Stimulated activated CD4-positive, alpha-beta T cell treated with anti-CD3 and anti-CD28 coated beads, Interleukin-15, amount 100 ng/mL, for 1 hour (primary cell): ENCODE measurements at regions not wholly inside any gene's neighbourhood (a gene's known extent, or its start where the extent isn't known, plus 50 kb on each side); places are given as distances from the start of the nearest gene placed in this dataset.
A peak's percentile ranks its signal among the peaks of the same experiment; 100 is the strongest.
"Not testable (repeated sequence)": the region's sequence is repeated elsewhere in the genome, so short reads cannot be mapped to it uniquely, and the experiment has no call there.

ENCODE experiments used
- DNase-seq, 2 donors: peaks; one replicate each; pipeline ENCODE4 v3.0.0-alpha.2; 2020; ENCODE audit warnings: low read depth in 1 of 2, low spot score in 1 of 2

DNA sequence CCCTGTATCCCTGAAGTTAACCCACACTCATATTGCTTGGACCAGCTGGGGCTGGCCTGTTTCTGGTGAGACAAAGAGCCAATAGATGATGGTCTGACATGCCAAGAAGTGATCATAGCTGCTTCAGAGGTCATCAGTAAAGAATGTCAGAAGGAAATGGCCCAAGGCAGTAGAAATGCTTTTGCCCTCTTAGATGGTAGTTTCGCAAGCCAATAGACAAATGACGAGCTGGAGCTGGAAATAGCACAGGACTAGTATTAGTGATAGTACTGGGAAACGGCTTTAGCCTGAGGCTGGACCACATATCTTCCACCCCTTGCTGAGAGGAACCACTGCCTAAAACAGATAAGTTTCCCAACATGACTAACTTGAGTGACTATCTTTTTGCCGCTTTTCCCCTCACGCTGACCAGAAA lies 176.1 kb upstream of the THBS1 start:
- DNase-seq, result no peak

DNA sequence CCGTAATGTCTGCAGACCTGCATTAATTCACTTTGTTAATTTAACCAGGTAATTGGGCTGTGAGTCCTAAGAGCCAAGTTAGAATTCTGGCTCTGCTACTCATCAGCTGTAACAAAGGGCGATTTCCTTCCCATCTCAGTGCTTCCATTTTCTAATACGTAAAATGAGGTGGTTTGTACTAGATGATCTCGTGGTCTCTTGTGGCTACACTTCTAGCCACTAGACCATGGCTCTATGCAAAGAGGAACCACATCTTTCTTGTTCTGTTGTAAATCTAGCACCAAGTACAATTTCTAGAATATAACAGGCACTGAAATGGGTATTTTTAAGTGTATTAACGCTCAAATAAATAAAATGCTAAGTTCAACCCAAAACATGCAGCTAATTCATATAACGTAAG lies 174.4 kb upstream of the THBS1 start:
- DNase-seq, result no peak

DNA sequence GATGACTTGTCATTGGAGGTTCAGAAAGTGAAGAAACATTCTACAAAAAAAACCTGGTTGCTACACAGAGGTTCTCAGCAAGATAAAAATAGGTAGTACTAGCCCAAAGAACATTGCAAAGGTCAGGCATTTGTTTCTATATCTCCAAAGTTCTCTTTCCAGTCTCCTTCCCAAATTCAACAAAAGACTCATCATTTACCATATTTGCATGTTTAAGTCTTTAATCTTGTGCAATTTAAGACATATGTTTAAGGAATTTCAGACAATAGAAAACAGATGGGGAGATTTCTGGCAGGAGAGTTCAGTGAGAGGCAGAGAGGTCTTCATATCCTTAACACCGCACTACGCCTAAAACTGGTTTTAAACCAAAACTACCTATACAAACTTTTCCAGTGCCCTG lies 173.8 kb upstream of the THBS1 start:
- DNase-seq, result no peak

DNA sequence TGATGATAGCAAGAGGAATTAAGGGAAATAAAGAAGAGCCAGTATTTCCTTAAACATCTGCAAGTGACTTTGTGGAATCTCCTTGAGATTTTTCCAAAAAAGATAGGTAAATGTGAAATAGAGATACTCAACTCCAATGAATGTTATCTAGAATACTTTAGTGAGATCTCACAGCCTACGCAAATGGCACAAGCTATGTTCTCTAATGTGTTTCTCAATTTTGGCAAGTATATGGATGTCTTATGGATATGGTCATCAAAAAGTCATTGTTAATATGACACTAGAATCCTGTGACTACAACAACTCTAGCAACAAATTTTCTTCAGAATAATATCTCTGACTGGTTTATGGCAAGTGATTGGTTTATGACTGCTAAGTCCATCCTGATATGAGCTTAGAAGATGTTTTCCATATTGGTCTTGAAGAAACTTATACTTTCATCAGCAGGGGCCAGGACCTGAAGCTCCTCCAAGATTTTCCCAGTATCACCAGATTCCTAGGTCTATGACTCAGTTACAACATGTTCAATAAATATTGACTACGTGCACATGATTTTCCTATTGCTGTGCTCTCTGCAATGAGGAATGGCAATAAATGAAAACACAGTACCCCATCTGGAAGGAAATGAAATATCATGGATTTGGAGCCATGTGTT lies 170.9 kb upstream of the THBS1 start:
- no peak for DNase-seq

DNA sequence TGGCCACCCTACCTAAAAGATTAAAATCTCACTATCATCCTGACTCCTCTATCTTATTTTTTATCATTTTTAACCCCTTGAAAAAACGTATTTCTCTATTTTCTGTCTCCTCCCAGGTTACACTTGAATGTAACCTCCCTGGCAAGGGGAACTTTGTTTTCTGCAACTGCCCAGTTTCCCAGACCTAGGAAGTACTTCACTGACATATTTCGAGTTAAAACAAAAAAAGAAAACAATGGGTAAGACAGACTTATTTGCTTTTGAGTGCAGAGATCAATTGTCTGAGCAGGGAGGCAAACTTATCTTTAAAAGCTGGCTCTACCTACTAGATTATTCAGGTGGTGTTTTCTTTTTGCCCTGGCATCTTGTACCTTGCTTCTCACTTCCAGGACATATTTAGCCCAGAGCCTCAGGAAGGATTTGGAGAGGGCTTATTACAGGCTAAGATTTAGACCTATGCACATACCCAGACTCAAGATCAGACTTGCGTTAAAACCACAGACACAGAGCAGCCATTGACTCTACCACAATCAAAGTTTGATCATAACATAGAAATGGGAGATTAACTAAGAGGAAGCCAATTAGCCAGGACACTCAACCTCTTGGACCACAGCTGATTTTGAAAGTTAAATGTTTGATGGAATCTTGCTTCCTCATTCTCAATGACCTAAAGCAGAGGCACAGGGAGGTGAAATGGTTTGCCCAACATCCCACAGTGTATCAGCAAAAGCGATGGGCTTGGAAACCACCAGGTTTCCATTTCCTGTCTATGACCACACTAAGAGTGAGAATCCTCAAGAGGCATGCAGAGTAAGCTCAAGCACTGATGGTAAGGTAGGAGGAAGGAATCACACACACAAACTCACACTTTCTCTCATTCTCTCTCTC lies 169.5 kb upstream of the THBS1 start:
- no peak for DNase-seq

- no peak for DNase-seq
Observed at GRCh38 chr15:39413558-39413957, 167.3 kb upstream of the THBS1 start.

GRCh38 chr15:39414201-39414600 lies 166.7 kb upstream of the THBS1 start:
- no peak for DNase-seq

- no peak for DNase-seq
Observed at GRCh38 chr15:39415634-39416033, 165.2 kb upstream of the THBS1 start.

- no peak for DNase-seq
Observed at GRCh38 chr15:39416258-39416657, 164.6 kb upstream of the THBS1 start.

DNA sequence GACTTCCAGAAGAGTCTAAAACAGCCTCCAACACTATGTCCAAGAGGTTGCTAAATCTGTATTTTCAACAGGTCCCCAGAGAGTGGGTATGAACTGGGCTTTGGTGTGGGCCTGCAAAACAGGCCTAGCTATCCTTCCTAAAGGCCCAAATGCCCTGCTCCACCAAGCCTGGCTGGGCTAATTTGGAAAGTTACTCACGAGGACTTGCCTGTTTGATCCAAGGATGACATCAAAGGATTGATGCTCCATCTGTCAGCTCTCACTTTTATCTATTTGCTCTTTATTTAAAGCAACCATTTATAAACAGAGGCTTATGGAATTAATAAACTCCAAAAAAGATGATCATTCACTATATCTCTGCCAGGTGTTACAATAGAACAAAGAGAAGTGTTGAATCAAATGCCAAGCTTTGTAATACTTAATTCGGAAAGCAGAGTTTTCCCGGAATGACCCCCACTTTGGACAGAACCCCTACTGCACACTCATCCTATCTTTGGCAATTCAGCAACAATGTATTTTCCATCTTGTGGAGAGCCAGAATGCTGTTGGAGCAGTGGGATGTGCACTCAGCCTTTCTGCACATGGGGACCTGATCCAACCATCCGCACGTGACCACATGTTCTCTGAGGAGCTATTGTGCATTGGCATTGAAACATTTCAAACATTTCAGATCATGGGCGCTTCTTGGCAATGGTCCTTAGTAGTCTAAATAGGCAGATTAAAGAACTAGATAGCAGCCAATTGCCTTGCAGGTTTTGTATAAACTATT lies 163.3 kb upstream of the THBS1 start:
- no peak for DNase-seq

GRCh38 chr15:39419651-39420050 lies 161.2 kb upstream of the THBS1 start:
- no peak for DNase-seq

DNA sequence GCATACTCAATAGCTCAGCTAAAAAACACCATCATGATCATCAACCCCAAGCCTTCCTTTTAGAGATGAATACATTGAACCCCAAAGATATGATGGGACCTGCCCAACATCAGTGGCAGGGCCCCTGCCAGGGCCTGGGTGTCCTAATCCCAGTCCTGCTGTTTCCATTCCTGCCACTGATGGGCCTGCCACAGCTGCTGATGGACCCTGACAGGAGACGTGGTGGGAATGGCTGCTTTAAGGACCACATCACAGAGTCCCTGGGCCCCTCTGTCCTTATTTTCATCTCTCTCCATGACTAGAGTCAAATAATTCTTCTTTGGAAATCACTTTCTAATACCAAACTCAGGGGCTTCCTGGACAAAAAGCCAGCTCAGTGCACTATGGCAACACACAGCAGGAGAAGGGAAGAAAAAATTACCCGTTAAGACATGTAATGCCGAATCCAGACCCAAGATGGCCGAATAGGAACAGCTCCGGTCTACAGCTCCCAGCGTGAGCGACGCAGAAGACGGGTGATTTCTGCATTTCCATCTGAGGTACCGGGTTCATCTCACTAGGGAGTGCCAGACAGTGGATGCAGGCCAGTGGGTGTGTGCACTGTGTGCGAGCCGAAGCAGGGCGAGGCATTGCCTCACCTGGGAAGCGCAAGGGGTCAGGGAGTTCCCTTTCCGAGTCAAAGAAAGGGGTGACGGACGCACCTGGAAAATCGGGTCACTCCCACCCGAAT lies 160.6 kb upstream of the THBS1 start:
- DNase-seq, result not testable (repeated sequence)

DNA sequence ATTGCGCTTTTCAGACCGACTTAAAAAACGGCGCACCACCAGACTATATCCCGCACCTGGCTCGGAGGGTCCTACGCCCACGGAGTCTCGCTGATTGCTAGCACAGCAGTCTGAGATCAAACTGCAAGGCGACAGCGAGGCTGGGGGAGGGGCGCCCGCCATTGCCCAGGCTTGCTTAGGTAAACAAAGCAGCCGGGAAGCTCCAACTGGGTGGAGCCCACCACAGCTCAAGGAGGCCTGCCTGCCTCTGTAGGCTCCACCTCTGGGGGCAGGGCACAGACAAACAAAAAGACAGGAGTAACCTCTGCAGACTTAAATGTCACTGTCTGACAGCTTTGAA lies 160.1 kb upstream of the THBS1 start:
- not testable (repeated sequence) for DNase-seq

DNA sequence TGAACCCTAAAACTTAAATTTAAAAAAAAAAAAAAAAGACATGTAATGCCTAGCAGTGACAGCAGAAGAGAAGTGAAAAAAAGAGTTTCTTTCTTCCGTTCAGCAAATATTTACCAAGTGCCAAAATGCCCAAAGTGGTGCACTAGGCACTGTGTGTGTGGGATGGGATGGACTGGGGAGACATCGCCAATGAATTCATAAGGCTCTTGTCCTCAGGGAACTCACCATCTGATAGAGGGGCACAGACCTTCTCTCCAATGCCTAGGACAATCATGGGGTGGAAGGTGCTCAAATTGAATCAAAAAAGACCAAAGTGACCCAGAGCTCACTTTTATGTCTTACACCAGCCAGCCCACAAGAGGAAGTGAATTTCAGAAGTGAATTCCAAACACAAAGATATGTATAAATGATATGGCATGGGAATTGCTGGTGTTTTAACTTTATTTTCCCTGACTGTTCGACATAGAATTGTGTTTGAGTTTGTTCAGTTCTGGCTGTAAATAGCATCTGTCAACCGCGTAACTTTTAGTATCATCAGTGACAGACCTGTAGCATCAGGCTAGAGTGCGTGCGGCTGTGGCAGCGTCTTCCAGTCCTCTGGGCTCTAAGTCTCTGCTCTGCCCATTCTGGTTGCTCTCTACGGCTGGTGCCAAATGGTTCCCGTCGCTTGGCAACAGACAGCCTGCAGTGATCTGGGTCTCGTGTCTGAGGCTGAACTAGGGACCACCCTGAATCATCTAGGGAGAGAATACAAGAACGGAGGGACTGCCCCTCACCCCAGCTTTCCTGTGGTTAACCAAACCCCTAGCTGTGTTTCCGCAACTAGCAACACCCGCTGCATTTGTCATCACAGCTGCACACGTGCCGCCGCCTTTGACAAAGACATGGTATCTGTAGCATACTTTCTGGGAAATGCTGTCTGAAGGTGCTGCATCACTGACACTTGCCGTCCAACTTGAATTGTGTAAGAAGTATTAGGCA lies 154.0 kb upstream of the THBS1 start:
- peak; percentile 35 to 36 for DNase-seq

GRCh38 chr15:39427705-39428104 lies 153.2 kb upstream of the THBS1 start:
- DNase-seq, result no peak

DNA sequence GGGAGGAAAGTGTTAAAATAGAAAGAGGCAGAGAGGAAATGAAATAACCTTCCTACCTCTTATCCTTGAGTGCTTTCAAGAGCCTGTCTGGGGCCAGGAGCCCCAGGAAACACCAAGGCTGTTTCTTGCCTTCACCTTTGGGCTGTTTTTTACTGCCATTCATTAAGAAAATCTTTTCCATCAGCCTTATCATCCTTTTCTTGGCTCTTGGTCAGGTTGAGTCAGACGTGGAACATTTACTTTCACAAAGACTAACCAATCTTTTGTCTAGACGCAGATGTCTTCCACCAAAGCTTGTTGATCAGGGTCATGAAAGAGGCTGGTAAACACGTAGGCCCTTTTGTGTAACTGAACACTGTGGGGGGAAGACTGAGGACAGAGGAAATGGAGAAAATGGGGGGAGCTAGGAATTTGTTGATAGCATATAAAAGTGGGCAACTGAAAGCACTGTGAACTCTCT lies 151.0 kb upstream of the THBS1 start:
- no peak for DNase-seq

GRCh38 chr15:39430389-39430788 lies 150.5 kb upstream of the THBS1 start:
- DNase-seq, result no peak

- no peak for DNase-seq
Observed at GRCh38 chr15:39431376-39431775, 149.5 kb upstream of the THBS1 start.

DNA sequence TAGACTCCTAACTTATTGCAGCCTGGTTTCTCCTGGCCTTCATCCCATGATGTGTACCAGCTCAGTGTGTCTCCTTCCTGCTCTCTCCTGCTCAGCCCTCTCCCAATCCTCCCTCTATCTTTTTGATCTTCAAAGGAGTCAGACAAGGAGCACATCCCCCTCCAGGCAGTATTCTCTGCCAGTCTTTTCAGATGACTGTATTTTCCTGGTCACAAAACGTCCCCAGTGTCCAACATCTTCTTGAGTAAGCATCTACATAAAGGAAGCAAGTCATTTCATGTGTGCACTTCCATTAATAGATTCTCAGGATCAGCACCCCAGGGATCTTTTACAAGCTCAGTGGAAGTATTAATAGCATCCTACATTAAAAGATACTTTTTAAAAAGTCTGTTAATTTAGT lies 148.9 kb upstream of the THBS1 start:
- DNase-seq, result no peak

DNA sequence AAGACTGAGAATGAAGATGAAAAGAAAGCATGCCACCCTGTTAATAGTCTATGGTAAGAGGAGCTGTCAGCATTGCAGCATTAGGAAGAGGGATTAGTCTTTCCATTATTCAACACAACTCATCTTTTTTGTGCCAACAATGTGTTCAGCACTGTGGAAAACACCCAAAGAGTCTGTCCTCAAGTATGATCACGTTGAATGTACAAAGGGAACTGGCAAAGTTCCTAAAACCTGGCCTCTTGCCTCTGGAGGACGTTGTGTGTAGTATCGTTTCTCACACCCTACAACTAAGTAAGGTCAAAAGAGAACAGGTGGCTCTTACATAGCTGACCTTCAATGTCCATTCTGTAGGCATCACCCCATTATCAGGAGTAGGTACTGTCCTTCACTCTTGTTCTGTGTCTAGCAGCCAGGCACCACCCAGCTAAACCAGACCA lies 147.9 kb upstream of the THBS1 start:
- no peak for DNase-seq
